ENCODE measurements at regions not wholly inside any gene's neighbourhood (a gene's known extent, or its start where the extent isn't known, plus 50 kb on each side); places are given as distances from the start of the nearest gene placed in this dataset.

- TF ChIP-seq CTCF (IDR thresholded peaks at IDR 0.05), result no peak
Observed at GRCh38 chr13:62510906-62511655, 1095.4 kb upstream of the PCDH20 start.

GRCh38 chr13:62502588-62502987 is 1086.9 kb upstream of the PCDH20 start:
- H3K27ac ChIP-seq, result no peak overlapping the region
- H3K9me3 ChIP-seq, result no peaks in the 10 kb centered on the region
- no peak for TF ChIP-seq CTCF (IDR thresholded peaks at IDR 0.05)
- no peaks in the 10 kb centered on the region for H3K36me3 ChIP-seq
- DNase-seq (ENCODE audit: low spot score), result no peak
- H3K4me1 ChIP-seq (ENCODE audit: control insufficient read depth in 1 of 2, low read depth in 2 of 2), result no peaks in the 10 kb centered on the region
- H3K27me3 ChIP-seq (replicated peaks; ENCODE audit: insufficient read depth), result no peaks in the 10 kb centered on the region
- no peak for ATAC-seq (ENCODE audit: insufficient number of reproducible peaks, low FRiP score, low read depth)
- H3K4me3 ChIP-seq, result no peak overlapping the region

More at GRCh38 chr13:62510906-62511655, 1095.4 kb upstream of the PCDH20 start:
- H3K36me3 ChIP-seq, result no peaks in the 10 kb centered on the region
- H3K27me3 ChIP-seq (replicated peaks; ENCODE audit: insufficient read depth), result no peaks in the 10 kb centered on the region
- H3K4me1 ChIP-seq (ENCODE audit: control insufficient read depth in 1 of 2, low read depth in 2 of 2), result no peaks in the 10 kb centered on the region
- H3K4me3 ChIP-seq, result no peak overlapping the region
- H3K9me3 ChIP-seq, result no peaks in the 10 kb centered on the region
- DNase-seq (ENCODE audit: low spot score), result no peak
- ATAC-seq (ENCODE audit: insufficient number of reproducible peaks, low FRiP score, low read depth), result no peak
- no peak overlapping the region for H3K27ac ChIP-seq

GRCh38 chr13:62489731-62490130 is 1074.1 kb upstream of the PCDH20 start:
- ATAC-seq (ENCODE audit: insufficient number of reproducible peaks, low FRiP score, low read depth) (no peak), DNase-seq (ENCODE audit: low spot score) (no peak)
- Histone ChIP-seq H3K27me3 (replicated peaks; ENCODE audit: insufficient read depth) (no peaks in the 10 kb centered on the region), H3K4me1 (ENCODE audit: control insufficient read depth in 1 of 2, low read depth in 2 of 2) (no peaks in the 10 kb centered on the region), H3K27ac (no peak overlapping the region), H3K4me3 (no peak overlapping the region), H3K9me3 (no peaks in the 10 kb centered on the region), H3K36me3 (no peaks in the 10 kb centered on the region)
- TF ChIP-seq CTCF (IDR thresholded peaks at IDR 0.05), result no peak

GRCh38 chr13:62483774-62484173 is 1068.1 kb upstream of the PCDH20 start:
- no peaks in the 10 kb centered on the region for H3K9me3 ChIP-seq
- TF ChIP-seq CTCF (IDR thresholded peaks at IDR 0.05), result no peak
- H3K27me3 ChIP-seq (replicated peaks; ENCODE audit: insufficient read depth), result no peaks in the 10 kb centered on the region
- H3K36me3 ChIP-seq, result no peaks in the 10 kb centered on the region
- no peak overlapping the region for H3K27ac ChIP-seq
- H3K4me3 ChIP-seq, result peak overlapping the region; percentile 6
- no peak for DNase-seq (ENCODE audit: low spot score)
- H3K4me1 ChIP-seq (ENCODE audit: control insufficient read depth in 1 of 2, low read depth in 2 of 2), result peaks cover 0 to 4% of the 10 kb centered on the region in 2 donors
- ATAC-seq (ENCODE audit: insufficient number of reproducible peaks, low FRiP score, low read depth), result no peak

- no peak for TF ChIP-seq CTCF (IDR thresholded peaks at IDR 0.05)
Observed at GRCh38 chr13:62482351-62482750, 1066.7 kb upstream of the PCDH20 start.

More at GRCh38 chr13:62482351-62482750, 1066.7 kb upstream of the PCDH20 start:
- ATAC-seq (ENCODE audit: insufficient number of reproducible peaks, low FRiP score, low read depth), result no peak
- no peaks in the 10 kb centered on the region for H3K27me3 ChIP-seq (replicated peaks; ENCODE audit: insufficient read depth)
- no peak overlapping the region for H3K4me3 ChIP-seq
- peaks cover 0 to 4% of the 10 kb centered on the region in 2 donors for H3K4me1 ChIP-seq (ENCODE audit: control insufficient read depth in 1 of 2, low read depth in 2 of 2)
- DNase-seq (ENCODE audit: low spot score), result no peak
- no peaks in the 10 kb centered on the region for H3K36me3 ChIP-seq
- no peaks in the 10 kb centered on the region for H3K9me3 ChIP-seq
- no peak overlapping the region for H3K27ac ChIP-seq
